ENCODE measurements at regions not wholly inside any gene's neighbourhood (a gene's known extent, or its start where the extent isn't known, plus 50 kb on each side); places are given as distances from the start of the nearest gene placed in this dataset.

DNA sequence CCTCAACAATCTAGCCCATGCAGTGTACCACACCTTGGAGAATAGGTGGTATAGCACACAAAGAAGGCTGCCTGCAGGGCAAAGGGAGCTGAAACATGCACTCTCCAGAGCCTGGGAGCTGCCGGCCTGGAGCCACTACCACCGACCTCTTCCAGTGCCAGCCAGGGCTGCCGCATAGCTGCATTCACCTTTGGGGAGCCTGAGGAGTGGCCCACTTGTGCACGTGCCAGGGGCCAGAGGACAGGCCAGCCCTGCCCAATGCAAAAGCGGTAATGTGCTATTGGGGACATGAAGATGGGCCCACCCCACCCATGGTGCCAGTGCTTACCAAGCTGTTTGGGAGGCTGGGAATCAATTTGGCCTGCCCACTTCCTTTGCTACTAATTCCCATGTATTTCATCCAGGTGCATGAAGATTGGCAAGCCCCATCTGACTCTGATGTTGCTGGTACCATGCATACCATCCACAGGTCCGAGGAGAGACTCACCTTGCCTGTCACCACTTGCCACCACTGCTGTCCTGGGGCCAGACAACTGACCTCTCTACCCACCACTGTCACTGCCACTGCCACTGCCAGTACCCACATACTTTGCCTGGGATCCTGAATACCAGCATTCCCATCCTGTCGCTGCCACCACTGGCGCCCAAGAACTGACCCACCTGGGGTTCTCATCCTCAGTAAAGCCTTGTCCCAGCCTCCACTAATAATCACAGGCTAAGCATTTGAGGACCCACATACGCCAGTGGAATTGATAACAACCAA is 506.9 kb downstream of the MAGEB5 start:
- no peak overlapping the region for H3K27ac ChIP-seq
- no peak for DNase-seq (ENCODE audit: low spot score)
- ChIA-PET CTCF (no interaction called here), POLR2A (ENCODE audit: low non-redundant PET) (no interaction called here)
- TF ChIP-seq, protein P1, sequence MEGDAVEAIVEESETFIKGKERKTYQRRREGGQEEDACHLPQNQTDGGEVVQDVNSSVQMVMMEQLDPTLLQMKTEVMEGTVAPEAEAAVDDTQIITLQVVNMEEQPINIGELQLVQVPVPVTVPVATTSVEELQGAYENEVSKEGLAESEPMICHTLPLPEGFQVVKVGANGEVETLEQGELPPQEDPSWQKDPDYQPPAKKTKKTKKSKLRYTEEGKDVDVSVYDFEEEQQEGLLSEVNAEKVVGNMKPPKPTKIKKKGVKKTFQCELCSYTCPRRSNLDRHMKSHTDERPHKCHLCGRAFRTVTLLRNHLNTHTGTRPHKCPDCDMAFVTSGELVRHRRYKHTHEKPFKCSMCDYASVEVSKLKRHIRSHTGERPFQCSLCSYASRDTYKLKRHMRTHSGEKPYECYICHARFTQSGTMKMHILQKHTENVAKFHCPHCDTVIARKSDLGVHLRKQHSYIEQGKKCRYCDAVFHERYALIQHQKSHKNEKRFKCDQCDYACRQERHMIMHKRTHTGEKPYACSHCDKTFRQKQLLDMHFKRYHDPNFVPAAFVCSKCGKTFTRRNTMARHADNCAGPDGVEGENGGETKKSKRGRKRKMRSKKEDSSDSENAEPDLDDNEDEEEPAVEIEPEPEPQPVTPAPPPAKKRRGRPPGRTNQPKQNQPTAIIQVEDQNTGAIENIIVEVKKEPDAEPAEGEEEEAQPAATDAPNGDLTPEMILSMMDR (conservative IDR thresholded peaks at IDR 0.05; ENCODE audit: low read depth), result no peak

DNA sequence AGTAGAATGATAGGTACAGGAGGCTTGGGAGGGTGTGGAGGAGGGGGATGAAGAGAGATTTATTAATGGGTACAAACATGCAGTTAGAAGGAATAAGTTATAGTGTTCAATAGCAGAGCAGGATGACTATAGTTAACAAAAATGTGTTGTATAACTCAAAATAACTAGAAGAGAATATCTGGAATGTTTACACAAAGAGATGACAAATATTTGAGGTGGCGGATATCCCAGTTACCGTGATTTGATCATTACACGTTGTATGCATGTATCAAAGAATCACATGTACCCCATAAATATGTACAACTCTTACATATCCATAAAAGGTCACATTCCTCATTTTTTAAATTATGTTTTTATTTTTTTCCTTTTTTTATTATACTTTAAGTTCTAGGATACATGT is 456.6 kb downstream of the MAGEB5 start:
- DNase-seq (ENCODE audit: low spot score), result no peak
- ChIA-PET CTCF (no interaction called here), POLR2A (ENCODE audit: low non-redundant PET) (no interaction called here)
- TF ChIP-seq, protein P1 (conservative IDR thresholded peaks at IDR 0.05; ENCODE audit: low read depth), result no peak
- H3K27ac ChIP-seq, result no peak overlapping the region

DNA sequence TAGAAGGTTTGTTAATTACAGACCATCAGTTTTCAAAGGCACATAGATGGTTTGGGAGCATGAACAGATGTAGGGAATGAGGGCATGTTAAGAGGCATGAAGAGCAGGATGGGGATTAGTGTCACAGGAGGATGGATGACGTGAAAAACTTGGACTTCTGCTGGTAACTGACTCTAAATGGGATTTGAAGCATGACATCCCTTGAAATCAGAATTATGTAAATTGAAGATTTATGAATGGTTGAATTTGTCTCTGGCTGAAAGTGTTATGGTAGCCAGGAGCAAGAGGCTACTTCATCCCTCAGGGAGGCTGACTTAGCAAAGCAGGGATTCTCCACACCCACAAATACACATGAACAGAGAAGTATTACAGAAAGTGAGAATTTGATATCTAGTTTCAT is 454.6 kb downstream of the MAGEB5 start:
- TF ChIP-seq, protein P1 (conservative IDR thresholded peaks at IDR 0.05; ENCODE audit: low read depth), result no peak
- ChIA-PET CTCF (no interaction called here), POLR2A (ENCODE audit: low non-redundant PET) (no interaction called here)
- no peak for DNase-seq (ENCODE audit: low spot score)
- no peak overlapping the region for H3K27ac ChIP-seq

DNA sequence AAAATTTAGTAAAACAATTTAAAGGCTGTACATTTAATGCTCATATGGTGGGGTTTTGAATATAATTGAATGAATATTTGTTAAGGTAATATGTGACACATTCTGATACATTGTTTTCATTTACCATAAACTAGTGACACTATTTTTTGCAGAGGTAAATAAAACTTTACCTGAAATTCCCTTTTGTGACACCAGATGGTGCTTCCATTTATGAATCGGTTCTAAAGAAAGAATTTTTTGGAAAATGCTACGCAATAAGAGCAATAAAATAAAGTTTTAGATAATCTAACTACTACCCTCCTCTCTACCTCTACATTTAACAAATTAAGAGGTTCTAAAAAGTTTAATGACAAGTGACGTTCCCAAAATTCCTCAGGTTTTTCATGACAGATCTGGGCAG is 448.9 kb downstream of the MAGEB5 start:
- CTCF ChIA-PET, result interaction anchor here (0.7 kb wide), 1 partner anchor 14 kb away, joined by 3 read pairs; no protein-coding TSS in a partner anchor
- TF ChIP-seq, protein P1 (conservative IDR thresholded peaks at IDR 0.05; ENCODE audit: low read depth), result no peak
- POLR2A ChIA-PET (ENCODE audit: low non-redundant PET), result no interaction called here
- no peak overlapping the region for H3K27ac ChIP-seq
- DNase-seq (ENCODE audit: low spot score), result no peak

DNA sequence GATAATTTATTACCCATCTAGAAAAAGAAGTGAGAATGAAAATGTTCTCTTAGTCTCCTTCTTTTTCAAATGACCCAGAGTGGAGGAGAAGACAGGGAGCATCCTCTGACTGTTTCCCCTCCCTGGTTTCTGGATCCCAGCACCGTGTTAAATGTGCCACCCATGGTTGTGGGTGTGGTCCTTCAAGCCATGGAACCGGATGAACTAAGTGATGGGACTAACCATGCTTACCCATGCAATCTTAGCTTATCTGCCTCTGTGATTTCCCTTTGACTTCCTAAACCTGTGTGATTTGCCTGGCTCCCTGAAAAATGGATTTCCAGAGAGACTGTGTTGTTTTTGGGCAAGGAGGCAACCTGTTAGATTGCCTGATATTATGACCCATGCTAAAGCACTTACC is 437.1 kb downstream of the MAGEB5 start:
- H3K27ac ChIP-seq, result no peak overlapping the region
- CTCF ChIA-PET, result interaction anchor here (0.6 kb wide), 1 partner anchor 16 kb away, joined by 5 read pairs; no protein-coding TSS in a partner anchor
- no peak for DNase-seq (ENCODE audit: low spot score)
- TF ChIP-seq, protein P1 (conservative IDR thresholded peaks at IDR 0.05; ENCODE audit: low read depth), result no peak
- POLR2A ChIA-PET (ENCODE audit: low non-redundant PET), result no interaction called here

DNA sequence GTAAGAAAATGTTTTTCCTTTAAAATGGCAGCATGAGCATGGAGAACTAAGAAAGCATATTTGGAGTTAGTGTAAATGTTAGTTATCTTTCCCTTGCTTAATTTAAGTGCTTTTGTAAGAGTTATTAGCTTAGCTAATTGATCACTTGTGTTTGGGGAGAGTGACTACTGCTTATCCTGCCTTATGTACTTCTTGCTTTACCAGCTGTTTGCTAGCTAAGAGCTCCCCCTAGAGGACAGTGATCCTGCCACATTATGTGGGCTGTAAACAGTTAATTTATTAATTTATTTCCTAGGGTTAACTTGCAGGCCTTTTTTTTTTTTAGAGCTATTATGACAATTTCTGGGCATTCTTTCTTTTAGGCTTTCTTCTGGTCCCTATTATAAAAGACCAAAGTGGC is 435.8 kb downstream of the MAGEB5 start:
- TF ChIP-seq, protein P1 (conservative IDR thresholded peaks at IDR 0.05; ENCODE audit: low read depth), result no peak
- ChIA-PET POLR2A (ENCODE audit: low non-redundant PET) (no interaction called here), CTCF (no interaction called here)
- no peak overlapping the region for H3K27ac ChIP-seq
- DNase-seq (ENCODE audit: low spot score), result no peak

Data from RWPE1 (cell line).